HG03442 (cell line): ENCODE measurements at regions not wholly inside any gene's neighbourhood (a gene's known extent, or its start where the extent isn't known, plus 50 kb on each side); places are given as distances from the start of the nearest gene placed in this dataset.
"Not testable (repeated sequence)": the region's sequence is repeated elsewhere in the genome, so short reads cannot be mapped to it uniquely, and the experiment has no call there.

ENCODE experiments used
- ATAC-seq: cut with Tn5 transposase; IDR thresholded peaks from one replicate; pipeline ENCODE4 v1.9.1; 2021; ENCODE audit warnings: mild to moderate bottlenecking, moderate library complexity; ENCODE audit not compliant: unreplicated experiment

DNA sequence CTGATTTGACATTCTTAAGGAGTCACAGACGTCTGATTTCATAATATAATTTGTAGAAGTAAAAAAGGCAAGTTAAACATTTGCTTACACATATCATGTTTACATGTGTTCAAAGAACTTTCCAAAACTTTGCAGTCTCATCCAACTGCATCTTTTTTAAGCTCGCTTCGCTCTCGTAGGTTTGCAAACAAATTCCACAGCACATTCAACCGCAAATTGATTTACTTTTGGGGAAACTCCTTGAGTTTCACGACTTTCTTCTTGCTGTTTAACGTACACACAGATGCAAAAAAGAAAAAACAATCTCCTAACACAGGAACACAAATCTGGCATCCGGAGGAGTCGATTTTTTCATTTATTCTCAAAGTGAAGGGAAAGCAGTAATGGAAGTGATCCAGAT is 1149.5 kb downstream of the VRK1 start:
- ATAC-seq: no peak

DNA sequence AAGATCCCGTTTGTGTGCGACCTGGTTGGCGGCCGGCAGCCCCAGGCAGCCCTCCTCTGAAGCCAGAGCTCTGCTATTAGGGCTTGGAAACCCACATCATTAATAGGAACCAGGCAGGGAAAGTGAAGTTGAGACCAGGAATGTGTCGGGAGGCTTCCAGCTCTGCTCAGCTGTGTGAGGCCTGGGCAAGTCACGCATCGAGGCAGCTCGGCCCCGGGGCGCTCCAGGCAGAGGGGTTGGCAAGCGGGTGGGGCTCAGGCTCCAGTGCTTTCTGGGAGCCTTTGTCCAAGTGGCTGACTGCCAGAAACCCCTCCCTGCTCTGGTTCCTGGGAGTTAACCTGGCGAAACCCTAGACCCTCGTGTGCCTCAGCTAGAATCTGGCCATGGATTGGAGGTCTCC is 1151.7 kb downstream of the VRK1 start:
- no peak for ATAC-seq

DNA sequence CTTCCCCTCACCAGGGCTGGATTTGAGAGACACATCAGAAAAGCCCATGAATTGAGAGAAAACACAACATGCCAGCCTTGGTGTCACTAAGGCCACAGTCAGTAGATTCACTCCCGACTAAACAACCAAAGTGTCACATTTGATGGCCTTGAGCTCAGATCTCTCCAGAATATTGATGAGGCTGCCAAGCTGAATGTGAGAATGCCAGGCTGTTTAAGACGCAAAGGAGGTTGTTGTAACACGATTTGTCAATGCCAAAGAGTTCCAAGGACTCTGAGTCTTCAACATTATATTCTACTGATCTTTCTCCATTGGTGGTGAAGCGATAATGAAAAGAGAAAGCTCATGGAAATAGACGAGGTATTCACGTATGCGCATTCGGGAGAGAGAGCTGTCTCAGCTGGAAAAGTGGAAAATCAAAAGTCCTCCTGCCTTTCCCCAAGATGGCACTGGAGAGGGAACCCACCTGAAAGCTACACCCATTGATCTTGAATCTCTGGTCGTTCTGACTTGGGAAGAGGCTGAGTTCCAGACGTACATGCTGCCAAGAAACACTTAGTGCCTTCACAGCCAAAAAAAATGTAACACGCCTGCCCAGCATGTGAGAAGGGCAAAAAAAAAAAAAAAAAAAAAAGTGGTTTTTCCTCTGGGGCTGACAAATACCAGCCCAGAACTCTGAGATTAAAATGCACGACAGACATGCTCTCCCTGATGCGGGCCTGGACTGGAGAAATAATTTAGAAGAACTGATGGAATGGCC is 1159.6 kb downstream of the VRK1 start:
- ATAC-seq: no peak

DNA sequence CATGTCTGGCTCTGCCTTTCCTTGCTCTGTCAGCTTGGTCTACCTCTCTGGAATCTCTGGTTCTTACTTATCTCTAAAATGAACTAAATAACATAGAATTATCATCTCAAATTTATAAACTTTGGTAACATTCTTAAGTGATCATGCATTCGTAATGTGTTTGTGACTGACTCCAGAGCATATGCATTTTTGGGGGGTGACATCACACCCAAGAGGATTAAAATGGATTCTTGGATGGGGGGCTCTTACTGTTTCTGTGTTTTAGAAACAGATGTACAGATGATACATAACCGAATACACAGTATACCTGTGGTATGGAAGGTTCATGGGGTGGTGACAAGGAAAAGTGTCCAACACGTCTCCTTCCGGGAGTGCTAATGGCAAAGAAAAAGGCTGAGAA is 1162.1 kb downstream of the VRK1 start:
- no peak for ATAC-seq

DNA sequence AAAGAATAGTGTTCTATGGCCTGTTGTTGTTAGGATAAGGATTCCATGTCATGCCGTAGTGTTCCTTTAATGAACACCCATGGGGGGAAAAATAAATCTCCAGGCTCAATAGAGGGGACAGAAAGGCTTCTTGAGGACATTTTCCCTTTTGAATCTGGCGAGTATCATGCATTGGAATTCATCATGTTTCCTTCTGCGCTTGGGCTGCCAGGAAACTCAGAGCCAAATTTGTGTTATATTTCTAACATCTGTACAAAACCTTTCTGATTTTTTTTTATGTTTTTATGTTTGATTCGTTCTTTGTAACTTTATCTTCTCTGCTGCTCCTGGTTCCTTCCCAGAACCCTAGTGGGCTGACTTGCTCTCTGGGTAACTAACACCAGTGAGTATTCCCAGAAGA is 1163.3 kb downstream of the VRK1 start:
- no peak for ATAC-seq

DNA sequence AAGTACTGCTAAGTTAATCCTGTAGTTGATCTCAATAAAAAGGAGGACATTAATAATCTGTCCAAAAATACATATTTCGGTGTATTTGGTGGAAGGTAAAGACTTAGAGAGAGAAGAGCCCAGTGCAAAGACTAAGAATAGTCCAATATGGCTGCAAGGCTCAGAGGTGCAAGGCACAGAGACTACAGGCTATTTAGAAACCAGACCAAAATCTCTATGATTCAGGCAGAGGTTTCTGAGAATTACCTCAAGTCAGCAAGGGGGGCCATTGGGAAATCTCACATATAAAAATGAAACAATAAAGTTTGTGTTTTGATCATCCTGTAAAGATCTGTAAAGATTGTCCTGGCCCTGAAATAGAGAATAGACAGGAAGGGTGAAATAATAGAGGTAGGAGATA is 1173.0 kb downstream of the VRK1 start:
- ATAC-seq: no peak

DNA sequence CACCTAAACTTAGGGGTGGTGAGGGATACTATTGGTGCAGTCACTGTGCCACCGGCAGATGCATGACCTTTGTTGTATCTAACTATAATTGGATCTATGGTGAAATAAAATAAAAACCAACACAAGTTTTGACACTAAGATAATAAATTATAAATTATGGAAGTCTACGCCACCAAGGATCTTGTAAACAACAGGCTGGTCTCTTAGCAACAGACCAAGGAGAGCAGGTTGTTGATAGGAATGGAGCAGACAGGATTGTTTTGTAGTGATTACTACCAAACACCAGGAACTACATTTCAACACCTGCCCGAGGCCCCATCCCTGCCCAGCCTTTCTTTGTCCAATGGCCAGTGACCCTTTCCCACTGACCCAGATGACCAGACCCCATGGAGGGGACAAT is 1178.0 kb downstream of the VRK1 start:
- ATAC-seq: no peak

DNA sequence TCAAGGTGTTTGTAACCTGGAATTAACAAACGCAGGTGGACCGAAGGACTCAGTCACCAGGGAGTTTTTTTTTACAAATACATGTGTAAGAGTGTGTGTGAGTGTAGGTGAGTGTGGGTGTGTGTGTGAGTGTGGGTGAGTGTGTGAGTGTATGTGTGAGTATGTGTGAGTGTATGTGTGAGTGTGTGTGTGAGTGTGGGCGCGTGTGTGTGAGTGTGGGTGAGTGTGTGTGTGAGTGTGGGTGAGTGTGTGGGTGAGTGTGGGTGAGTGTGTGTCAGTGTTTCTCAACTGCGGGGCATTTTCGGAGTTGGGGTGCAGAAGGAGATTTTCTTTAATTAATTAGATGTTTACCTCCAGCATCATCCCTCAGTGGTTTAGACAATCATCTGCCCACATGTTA is 1178.8 kb downstream of the VRK1 start:
- ATAC-seq: no peak

DNA sequence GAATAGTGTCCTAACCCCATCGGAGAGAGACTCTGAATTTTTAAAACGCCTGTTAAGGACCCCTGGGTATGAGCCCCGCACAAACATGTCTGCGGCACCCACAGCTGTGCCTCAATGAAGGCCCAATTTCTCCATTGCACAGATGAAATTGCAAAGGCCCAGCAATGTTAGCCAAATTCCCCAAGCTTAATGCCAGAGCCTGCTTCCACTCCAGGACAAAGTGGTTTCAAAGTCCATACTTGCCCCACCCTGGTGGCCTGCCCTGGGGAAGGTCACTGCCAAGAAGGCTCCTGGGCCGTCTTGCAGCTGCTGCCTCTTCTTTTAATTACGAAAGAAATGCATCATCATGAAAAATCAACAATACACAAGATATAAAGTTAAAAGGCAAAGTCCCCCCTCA is 1179.7 kb downstream of the VRK1 start:
- no peak for ATAC-seq

DNA sequence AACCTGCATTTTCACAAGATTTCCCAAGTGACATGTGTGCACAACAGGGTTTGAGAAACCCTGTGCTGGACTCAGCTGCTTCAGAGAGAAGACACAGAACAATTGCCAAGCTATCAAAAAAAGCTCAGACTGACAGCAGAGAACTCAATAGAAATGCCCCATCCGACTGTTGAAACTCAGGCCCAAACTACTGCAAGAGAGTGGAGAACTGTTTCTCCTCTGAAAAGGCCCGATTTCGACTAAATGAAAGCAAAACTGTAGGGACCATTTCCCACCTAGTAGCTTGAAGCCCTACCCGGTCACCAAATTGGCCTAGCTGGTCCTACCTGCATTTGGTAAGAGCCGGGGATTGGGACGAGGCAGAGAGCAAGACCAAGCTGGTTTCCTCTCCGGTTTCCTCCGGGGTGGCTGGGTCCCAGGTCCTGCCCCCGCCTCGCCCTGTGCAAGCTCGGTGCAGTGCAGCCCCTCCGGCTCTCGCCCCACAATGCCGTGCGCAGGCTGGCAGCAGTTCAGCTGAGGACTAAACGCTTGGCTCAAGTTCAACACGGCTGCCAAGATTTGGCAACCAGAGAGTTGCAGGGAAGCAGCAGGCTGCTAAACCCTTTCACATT is 1180.6 kb downstream of the VRK1 start:
- no peak for ATAC-seq

DNA sequence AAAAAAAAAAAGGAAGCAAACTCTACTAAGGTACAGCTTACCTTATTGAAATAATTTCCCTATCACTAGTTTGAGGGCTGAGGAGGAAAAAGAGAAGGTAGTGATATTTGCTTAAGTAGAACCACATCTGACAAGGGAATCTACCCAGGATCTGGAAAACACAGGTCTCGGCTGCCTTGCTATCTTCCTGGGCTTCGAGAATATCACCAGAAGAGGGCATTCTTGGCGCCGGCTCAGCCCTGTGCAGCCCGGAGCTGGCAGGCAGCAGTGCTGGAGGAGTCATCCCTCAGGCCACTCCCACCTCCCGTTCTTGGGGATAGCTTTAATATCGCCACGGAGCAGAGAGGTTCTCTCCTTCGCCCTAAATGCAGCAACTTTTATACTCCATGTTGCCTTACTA is 1181.2 kb downstream of the VRK1 start:
- ATAC-seq: no peak

DNA sequence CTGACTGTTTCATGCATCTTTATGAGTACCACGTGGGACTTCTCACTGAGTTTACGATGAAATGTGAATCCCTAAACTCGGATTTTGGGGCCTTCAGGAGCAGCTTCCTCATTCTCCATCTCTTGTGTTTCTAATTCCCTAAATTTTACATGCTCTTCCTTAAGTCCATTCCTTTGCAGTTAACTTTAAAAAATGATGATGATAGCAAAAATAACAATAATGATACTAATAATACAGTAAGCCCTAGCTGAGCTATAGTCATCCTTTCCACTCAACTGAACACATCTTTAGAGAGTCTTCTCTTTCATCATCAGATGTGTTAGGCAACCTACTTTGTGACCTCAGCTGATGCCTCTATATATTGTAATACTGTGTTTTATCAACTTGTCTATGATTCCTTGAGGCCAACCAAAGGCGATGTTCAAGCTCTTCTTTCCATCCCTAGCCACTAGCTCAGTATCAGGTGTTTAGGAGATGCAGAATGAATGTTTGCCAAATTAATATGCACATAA is 1196.4 kb downstream of the VRK1 start:
- no peak for ATAC-seq

DNA sequence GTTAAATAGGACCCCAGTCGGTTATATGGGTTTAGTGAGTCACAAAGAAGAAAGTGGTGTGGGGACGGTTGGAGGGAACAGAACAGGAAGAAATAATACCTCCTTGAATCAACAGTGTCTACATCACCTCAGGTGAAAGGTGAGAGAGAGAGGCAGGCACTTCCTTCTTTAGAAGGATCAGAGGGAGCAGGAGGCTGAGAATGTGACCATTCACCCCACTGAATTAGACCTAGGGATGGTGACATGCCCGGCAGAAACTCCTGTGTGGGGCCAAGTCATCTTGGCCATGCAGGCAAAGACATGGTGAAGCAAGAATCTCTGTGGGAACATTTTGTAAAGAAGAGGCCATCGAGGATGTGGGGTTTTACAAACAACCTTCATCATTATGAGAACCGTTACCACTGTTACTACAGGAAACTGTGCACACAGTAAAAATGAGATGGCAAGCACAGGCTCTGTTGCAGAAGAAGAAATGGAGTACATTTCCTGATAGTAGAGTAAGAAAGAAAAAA is 1196.9 kb downstream of the VRK1 start:
- ATAC-seq: no peak

DNA sequence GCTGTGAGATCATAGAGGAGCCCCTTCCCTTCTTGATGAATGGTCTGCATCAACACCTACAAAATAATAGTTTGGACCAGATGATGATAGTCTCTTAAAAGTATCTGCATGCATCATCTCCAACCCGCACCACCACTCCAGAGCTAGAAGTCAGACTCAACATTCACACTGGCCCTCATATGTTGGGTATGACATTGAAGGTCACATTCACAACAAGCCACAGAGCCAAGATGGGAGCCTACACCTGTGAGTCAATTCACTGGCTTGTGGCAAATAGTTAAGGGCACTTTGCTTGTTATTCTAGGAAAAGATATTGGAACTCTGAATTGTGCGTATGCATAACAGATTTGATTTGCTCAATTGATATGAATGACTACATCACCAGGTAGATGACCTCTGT is 1197.9 kb downstream of the VRK1 start:
- no peak for ATAC-seq

DNA sequence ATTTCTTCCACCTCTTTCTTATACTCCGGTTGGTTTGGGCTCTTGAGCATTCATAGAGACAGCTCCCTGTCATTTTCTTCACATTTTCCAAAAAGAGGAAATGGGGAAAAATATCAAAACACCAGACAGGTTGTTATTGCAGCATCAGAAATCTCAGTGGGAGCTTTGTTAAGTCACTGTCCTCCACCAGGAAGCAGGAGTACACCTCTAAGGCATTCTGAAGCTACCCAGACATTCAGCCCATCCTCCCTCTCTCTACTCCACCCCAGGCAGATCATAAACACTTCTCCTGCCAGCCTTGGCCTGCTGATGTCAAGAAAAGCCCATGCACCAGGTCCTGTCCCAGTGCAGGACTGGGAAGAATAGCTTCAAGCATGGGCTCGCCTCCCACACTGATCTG is 1198.3 kb downstream of the VRK1 start:
- ATAC-seq: no peak

DNA sequence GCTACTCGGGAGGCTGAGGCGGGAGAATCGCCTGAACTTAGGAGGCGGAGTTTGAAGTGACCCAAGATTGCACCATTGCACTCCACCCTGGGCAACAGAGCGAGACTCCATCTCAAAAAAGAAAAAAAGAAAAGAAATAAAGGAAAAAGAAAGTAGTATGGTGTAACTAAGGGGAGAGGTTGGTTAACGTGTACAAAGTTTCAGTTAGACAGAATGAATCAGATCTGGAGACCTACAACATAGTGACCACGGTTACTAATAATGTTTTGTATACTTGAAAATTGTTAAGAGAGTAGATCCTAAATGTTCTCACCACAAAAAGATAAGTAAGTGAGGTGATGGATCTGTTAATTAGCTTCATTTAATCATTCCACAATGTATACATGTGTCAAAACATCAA is 1208.8 kb downstream of the VRK1 start:
- no peak for ATAC-seq

DNA sequence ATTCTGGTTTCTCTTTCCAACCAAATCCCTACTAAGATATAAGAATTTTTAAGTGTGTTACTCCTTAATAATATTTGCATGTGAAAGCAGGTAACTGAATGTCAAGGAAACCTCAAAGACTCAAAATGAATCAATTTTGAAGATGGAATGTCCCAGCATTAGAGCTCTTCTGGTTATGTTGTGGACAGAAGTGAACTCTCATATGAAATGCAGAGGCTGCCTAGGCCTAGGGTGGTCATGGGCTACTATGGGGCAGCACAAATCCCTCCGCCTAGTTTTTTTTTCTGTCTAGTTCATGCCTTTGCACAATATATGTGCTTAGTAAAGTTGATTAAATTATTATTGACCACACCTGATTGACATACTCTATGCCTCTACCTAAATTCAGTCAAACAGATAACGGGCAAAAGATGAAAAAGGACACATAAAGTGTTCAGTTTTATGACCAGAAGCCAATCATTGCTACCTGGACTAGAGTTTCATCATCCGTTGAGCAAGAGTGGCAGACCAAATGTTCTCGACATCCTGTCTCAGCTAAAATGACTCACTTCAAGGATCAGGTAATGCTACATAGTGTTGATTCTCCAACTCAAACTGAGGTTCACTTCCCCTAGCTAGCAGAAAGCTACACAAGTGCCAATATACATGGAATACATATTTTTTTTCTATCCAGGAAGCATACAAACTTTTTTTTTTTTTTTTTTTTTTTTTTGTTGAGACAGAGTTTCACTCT is 1211.4 kb downstream of the VRK1 start:
- no peak for ATAC-seq

DNA sequence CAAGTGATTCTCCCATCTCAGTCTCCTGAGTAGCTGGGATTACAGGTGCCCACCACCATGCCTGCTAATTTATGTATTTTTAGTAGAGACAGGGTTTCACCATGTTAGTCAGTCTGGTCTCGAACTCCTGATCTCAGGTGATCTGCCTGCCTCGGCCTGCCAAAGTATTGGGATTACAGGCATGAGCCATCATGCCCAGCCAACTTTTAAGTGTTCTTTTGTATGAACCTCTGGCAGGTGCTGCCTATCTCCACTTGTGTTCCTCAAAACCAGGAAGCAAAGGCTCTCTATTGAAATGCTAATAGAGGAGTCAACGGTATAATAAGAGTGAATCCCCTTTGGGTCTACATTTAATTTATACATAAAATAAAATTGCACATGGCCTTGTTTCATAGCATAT is 1212.0 kb downstream of the VRK1 start:
- not testable (repeated sequence) for ATAC-seq

DNA sequence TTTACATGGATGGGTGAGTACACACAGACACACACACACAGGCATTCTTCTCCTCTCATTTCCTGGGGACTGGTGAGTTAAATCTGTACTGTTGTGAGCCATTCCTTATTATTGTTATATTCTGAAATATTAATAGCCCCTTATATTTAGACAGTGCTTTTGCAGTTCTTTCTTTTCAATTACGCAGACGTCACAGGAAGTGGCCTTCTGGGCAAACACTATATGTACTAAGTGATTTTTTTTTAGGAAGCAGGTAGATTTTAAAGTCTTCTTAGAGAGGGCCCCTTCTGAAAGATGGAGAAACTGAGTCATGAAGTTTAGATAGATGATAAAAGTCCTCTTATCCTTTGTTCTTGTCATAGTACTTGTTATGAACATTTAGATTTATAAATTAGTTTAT is 1213.6 kb downstream of the VRK1 start:
- no peak for ATAC-seq

DNA sequence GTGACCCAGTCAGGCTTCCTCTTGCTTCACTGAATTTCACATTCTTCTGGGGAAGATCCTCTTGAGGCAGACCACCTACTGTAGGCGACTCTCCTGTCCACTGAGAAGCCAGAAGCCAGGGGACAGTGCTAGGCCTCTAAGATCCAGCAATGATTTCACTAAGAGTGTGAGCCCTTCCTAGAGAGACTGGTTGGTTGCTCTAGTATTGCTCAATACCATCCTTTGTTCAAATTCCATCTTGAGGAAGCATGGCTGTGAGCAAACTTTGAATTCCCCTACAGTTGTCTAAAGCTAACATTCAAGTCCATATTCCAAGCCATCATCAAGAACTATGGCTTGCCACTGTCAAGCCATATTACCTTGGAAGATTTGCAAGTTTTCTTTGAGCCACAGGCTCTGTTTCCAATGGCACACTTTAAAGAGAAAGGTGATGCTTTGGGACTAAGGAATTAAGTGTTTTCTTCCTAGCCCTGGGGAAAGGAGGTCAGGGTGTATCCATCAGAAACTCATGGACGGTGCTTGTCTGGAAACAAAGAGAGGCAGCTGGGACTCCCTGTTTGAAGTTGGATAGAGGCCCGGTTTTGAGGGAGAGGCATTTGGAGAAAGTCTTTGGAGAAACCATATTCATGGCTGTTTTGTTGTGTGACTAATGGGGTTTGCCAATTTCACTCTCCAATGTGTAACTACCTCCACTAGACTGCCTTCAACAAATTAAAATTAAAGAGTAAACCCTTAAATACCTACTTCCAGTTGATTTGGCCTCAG is 1217.9 kb downstream of the VRK1 start:
- no peak for ATAC-seq

DNA sequence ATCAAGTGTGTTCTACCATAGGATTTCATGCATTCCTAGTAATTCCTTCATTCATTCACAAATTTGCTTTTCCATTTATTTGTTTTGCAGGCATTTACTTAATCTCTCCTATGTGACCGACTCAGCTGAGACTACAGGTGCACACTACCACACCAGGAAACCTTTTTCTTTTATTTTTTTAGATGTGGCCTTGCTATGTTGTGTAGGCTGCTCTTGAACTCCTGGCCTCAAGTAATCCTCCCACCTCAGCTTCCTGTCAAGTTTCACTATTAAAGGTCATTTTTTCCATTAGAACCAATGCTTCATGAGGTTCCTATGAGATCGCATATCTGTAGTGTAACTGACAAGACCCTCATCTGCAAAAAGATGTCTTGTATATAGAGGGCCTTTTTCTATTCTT is 1218.7 kb downstream of the VRK1 start:
- ATAC-seq: no peak
